ENCODE measurements at regions not wholly inside any gene's neighbourhood (a gene's known extent, or its start where the extent isn't known, plus 50 kb on each side); places are given as distances from the start of the nearest gene placed in this dataset.

GRCh38 chr18:62637807-62638687, 77.3 kb upstream of the PHLPP1 start:
- intact Hi-C loops (cut with micrococcal nuclease): loop anchor here (5.0 kb wide), 1 partner anchor 74 kb away; no protein-coding TSS in a partner anchor
- no TSS peak for BruUV-seq (replicated peaks)

GRCh38 chr18:62643181-62643580, 72.2 kb upstream of the PHLPP1 start:
- POLR2A ChIA-PET (ENCODE audit: unreplicated experiment): no interaction called here

More at GRCh38 chr18:62637807-62638687, 77.3 kb upstream of the PHLPP1 start:
- no peaks in the 10 kb centered on the region for H3K27me3 ChIP-seq (ENCODE audit: low read length)
- no peak overlapping the region for H3K4me2 ChIP-seq (ENCODE audit: low read length)
- no peaks in the 10 kb centered on the region for H3K9me2 ChIP-seq (replicated peaks; ENCODE audit: low read length)
- no peak overlapping the region for H3K4me3 ChIP-seq (ENCODE audit: low read length)
- ChIA-PET CTCF (interaction anchor here (0.5 to 1.0 kb wide), 2 partner anchors 298 to 341 kb away, joined by 3 read pairs; no protein-coding TSS in a partner anchor), POLR2A (ENCODE audit: unreplicated experiment) (no interaction called here)
- H3F3A ChIP-seq (ENCODE audit: low read length, unreplicated experiment): no peaks in the 10 kb centered on the region
- TF ChIP-seq, protein P1, sequence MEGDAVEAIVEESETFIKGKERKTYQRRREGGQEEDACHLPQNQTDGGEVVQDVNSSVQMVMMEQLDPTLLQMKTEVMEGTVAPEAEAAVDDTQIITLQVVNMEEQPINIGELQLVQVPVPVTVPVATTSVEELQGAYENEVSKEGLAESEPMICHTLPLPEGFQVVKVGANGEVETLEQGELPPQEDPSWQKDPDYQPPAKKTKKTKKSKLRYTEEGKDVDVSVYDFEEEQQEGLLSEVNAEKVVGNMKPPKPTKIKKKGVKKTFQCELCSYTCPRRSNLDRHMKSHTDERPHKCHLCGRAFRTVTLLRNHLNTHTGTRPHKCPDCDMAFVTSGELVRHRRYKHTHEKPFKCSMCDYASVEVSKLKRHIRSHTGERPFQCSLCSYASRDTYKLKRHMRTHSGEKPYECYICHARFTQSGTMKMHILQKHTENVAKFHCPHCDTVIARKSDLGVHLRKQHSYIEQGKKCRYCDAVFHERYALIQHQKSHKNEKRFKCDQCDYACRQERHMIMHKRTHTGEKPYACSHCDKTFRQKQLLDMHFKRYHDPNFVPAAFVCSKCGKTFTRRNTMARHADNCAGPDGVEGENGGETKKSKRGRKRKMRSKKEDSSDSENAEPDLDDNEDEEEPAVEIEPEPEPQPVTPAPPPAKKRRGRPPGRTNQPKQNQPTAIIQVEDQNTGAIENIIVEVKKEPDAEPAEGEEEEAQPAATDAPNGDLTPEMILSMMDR (conservative IDR thresholded peaks at IDR 0.05; ENCODE audit: low read depth, low read length): peak; percentile 82
- TF ChIP-seq EZH2phosphoT487 (IDR thresholded peaks at IDR 0.05; ENCODE audit: borderline replicate concordance, low read length) (no peak), EZH2 (IDR thresholded peaks at IDR 0.05; ENCODE audit: low read length, unreplicated experiment) (no peak)
- H3K4me1 ChIP-seq (ENCODE audit: insufficient read depth, low read length): peaks cover 20% of the 10 kb centered on the region
- peak; percentile 64 for DNase-seq
- no peaks in the 10 kb centered on the region for H4K20me1 ChIP-seq (ENCODE audit: low read length)
- H2AFZ ChIP-seq (ENCODE audit: low read length): no peak overlapping the region
- H3K36me3 ChIP-seq (ENCODE audit: low read depth, low read length): no peaks in the 10 kb centered on the region
- no peak overlapping the region for H3K27ac ChIP-seq (ENCODE audit: low read length)
- H3K79me2 ChIP-seq (ENCODE audit: low read length): no peaks in the 10 kb centered on the region
- ATAC-seq: peak; percentile 49
- H3K9me3 ChIP-seq (ENCODE audit: low read length): no peaks in the 10 kb centered on the region
- H3K9ac ChIP-seq (ENCODE audit: low read length): no peak overlapping the region

More at GRCh38 chr18:62643181-62643580, 72.2 kb upstream of the PHLPP1 start:
- Histone ChIP-seq H4K20me1 (ENCODE audit: low read length) (no peaks in the 10 kb centered on the region), H3K79me2 (ENCODE audit: low read length) (no peaks in the 10 kb centered on the region), H2AFZ (ENCODE audit: low read length) (no peak overlapping the region), H3K4me1 (ENCODE audit: insufficient read depth, low read length) (no peaks in the 10 kb centered on the region), H3K27me3 (ENCODE audit: low read length) (no peaks in the 10 kb centered on the region), H3K4me3 (ENCODE audit: low read length) (no peak overlapping the region), H3K27ac (ENCODE audit: low read length) (no peak overlapping the region), H3F3A (ENCODE audit: low read length, unreplicated experiment) (no peaks in the 10 kb centered on the region), H3K9me2 (replicated peaks; ENCODE audit: low read length) (no peaks in the 10 kb centered on the region), H3K36me3 (ENCODE audit: low read depth, low read length) (no peaks in the 10 kb centered on the region), H3K4me2 (ENCODE audit: low read length) (no peak overlapping the region), H3K9ac (ENCODE audit: low read length) (no peak overlapping the region), H3K9me3 (ENCODE audit: low read length) (no peaks in the 10 kb centered on the region)
- CTCF ChIA-PET: interaction anchor here (0.5 kb wide), 1 partner anchor 72 kb away, joined by 3 read pairs; the partner anchor contains the start of gene PHLPP1
- no TSS peak for BruUV-seq (replicated peaks)
- no peak for DNase-seq
- intact Hi-C loops (cut with micrococcal nuclease): no loop called here
- no peak for TF ChIP-seq EZH2 (IDR thresholded peaks at IDR 0.05; ENCODE audit: low read length, unreplicated experiment)
- TF ChIP-seq, protein P1 (conservative IDR thresholded peaks at IDR 0.05; ENCODE audit: low read depth, low read length): no peak
- TF ChIP-seq EZH2phosphoT487 (IDR thresholded peaks at IDR 0.05; ENCODE audit: borderline replicate concordance, low read length): no peak
- no peak for ATAC-seq

Data from PC-3 (cell line).